Mucosa of descending colon (tissue), 3 donors: ENCODE measurements at regions not wholly inside any gene's neighbourhood (a gene's known extent, or its start where the extent isn't known, plus 50 kb on each side); places are given as distances from the start of the nearest gene placed in this dataset.

Experiments used
- ATAC-seq: fragments of 200-7000 bp; cut with Tn5 transposase; one replicate; pipeline ENCODE4 v1.9.1; 2020; ENCODE audit warnings: mild to moderate bottlenecking, moderate library complexity
- DNase-seq, 3 donors: peaks; one replicate each; pipeline ENCODE4 v3.0.0-alpha.2; 2020
- H3K36me3 ChIP-seq: fragments of 200-600 bp; one replicate; pipeline ENCODE4 v1.8.0; 2021; ENCODE audit warnings: low read depth, mild to moderate bottlenecking
- H3K4me1 ChIP-seq: fragments of 200-600 bp; one replicate; pipeline ENCODE4 v1.8.0; 2021; ENCODE audit warnings: low read depth, mild to moderate bottlenecking
- H3K4me3 ChIP-seq: fragments of 200-600 bp; one replicate; pipeline ENCODE4 v1.8.0; 2021; ENCODE audit warnings: mild to moderate bottlenecking
- H3K9me3 ChIP-seq: fragments of 200-600 bp; one replicate; pipeline ENCODE4 v1.8.0; 2021; ENCODE audit warnings: mild to moderate bottlenecking
- intact Hi-C, 2 donors: fragments of 100-400 bp; cut with DNase I in 1 of 2; cut with micrococcal nuclease in 1 of 2; formaldehyde crosslinking; loops; one replicate each; pipeline versions ENCODE4 v1.11.0 to v1.11.1; 2022; cut with DNase I, micrococcal nuclease
- TF ChIP-seq, protein P1 (sequence below): fragments of 200-600 bp; IDR thresholded peaks from one replicate; pipeline ENCODE4 v1.8.0; 2022; ENCODE audit warnings: antibody characterized with exemption, mild to moderate bottlenecking
- donor health status: DM: no; HTN: no; CAD: no; lungs with moderate emphysema.
- donor health status: DM: no; HTN: no; CAD: no.
- donor health status: DM: no; HTN: yes; CAD: no.

DNA sequence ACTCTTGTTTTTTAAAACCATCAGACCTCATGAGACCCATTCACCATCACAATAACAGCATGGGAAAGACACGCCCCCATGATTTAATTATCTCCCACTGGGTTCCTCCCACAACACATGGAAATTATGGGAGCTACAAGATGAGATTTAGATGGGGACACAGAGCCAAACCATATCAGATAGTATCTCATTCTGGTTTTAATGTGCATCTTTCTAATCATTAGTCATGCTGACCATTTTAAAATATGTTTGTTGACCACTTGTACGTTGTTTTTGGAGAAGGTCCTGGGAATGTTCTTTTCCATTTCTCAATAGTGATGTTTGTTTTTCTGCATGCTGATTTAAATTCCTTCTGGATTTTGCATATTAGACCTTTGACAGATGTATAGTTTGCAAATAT lies 119.0 kb downstream of the RTL3 start:
- Histone ChIP-seq H3K9me3 (peaks cover 3% of the 10 kb centered on the region), H3K4me1 (no peaks in the 10 kb centered on the region), H3K36me3 (no peaks in the 10 kb centered on the region), H3K4me3 (no peak overlapping the region)
- ATAC-seq, result no peak
- DNase-seq, result no peak
- intact Hi-C loops, result no loop called here
- TF ChIP-seq, protein P1, sequence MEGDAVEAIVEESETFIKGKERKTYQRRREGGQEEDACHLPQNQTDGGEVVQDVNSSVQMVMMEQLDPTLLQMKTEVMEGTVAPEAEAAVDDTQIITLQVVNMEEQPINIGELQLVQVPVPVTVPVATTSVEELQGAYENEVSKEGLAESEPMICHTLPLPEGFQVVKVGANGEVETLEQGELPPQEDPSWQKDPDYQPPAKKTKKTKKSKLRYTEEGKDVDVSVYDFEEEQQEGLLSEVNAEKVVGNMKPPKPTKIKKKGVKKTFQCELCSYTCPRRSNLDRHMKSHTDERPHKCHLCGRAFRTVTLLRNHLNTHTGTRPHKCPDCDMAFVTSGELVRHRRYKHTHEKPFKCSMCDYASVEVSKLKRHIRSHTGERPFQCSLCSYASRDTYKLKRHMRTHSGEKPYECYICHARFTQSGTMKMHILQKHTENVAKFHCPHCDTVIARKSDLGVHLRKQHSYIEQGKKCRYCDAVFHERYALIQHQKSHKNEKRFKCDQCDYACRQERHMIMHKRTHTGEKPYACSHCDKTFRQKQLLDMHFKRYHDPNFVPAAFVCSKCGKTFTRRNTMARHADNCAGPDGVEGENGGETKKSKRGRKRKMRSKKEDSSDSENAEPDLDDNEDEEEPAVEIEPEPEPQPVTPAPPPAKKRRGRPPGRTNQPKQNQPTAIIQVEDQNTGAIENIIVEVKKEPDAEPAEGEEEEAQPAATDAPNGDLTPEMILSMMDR, result no peak

DNA sequence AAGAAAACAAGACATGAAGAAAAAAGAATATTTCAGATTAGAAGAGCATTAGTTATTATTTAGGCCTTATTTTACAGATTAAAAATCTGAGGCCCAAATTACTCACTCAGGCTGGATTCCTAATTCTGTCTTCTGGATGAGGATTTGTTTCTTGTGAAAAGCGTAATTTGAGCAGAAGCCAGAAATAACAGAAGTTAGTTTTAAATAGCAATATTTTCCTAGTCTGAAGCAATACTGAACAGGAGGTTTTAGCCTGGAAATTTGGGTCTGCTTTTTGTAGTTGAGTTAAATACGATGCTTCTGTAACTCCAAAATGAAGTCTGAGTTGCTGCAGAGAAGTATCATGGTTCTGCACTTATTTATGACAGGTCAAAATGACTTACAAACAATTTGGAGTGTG lies 124.9 kb downstream of the RTL3 start:
- no peak overlapping the region for H3K4me3 ChIP-seq
- H3K36me3 ChIP-seq, result no peaks in the 10 kb centered on the region
- TF ChIP-seq, protein P1, result no peak
- intact Hi-C loops, result no loop called here
- H3K4me1 ChIP-seq, result no peaks in the 10 kb centered on the region
- DNase-seq, result no peak
- no peaks in the 10 kb centered on the region for H3K9me3 ChIP-seq
- no peak for ATAC-seq

DNA sequence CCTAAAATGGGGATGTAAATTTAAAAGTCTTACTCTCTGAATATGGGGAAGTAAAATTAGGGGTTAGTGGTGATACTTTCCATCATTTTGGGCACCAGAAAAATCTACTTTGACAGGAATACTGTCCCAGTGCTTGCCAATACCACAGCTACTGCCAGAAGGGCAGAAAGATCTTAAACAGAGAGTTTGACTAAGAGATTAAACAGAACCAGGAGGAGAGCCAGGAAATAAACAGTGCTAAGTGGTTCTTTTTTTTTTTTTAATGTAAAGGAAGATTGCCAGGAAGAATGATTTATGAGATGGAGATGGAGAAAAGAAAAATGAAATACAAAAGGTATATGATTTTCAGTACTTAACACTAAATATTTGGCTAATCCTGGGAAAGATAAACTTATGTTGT lies 126.8 kb downstream of the RTL3 start:
- no peaks in the 10 kb centered on the region for H3K9me3 ChIP-seq
- DNase-seq (no peak), ATAC-seq (no peak)
- H3K4me3 ChIP-seq, result no peak overlapping the region
- TF ChIP-seq, protein P1, result no peak
- H3K36me3 ChIP-seq, result no peaks in the 10 kb centered on the region
- no peaks in the 10 kb centered on the region for H3K4me1 ChIP-seq
- intact Hi-C loops, result no loop called here

DNA sequence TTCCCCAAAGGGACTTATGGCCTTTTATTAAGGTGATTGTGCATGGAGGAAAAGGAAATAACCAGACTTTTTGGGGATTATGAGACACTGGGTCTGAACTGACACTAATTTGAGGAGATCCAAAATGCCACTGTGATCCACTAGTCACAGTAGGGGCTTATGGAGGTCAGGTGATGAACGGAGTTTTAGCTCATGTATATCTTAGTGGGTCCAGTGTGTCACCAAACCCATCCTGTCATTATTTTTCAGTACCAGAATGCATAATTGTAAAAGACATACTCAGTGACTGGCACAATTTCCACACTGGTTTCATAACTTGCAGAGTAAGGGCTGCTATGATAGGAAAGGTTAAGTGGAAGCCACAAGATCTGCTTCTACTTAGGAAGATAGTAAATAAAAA lies 131.3 kb downstream of the RTL3 start:
- TF ChIP-seq, protein P1, result no peak
- Histone ChIP-seq H3K4me1 (no peaks in the 10 kb centered on the region), H3K4me3 (no peak overlapping the region), H3K9me3 (no peaks in the 10 kb centered on the region), H3K36me3 (no peaks in the 10 kb centered on the region)
- DNase-seq (no peak), ATAC-seq (no peak)
- intact Hi-C loops, result no loop called here

DNA sequence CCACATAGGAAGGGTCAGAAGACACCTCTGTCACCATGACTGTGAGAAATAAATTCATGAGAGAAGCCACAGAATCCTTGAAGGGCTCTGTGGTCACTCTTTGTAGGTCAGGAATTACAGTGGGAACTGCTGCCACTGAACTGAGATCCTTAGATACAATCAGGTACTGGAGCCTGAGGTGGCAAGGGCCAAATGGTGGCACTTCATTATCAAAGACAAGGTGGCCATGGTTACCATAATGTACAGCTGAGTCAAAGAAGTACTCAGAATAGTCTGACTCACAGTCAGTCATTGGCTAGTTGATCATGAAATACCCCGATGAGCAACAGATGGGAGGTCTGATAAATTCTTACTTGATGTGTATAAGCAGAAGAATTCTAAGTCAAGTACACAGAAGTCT lies 131.9 kb downstream of the RTL3 start:
- Histone ChIP-seq H3K9me3 (no peaks in the 10 kb centered on the region), H3K4me1 (no peaks in the 10 kb centered on the region), H3K4me3 (no peak overlapping the region), H3K36me3 (no peaks in the 10 kb centered on the region)
- TF ChIP-seq, protein P1, result no peak
- DNase-seq (no peak), ATAC-seq (no peak)
- intact Hi-C loops, result no loop called here

DNA sequence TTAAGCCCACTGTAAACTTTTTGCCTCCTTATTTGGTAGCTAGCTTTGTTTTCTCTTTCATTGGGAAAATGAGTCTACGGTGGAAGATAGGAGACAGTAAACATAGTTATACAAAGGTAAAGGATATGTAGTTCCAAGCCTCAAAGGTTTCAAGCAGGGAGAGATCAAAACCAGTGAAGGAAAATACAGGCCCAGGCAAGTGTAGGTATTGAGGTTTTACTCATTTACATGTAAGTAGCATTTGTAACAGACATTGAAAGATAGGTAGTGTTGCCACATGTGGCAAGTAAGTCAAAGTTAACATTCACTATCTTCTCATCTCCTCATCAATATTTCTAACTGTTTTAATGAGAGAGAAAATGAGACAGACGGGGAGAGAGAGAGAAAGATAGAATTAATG lies 136.5 kb downstream of the RTL3 start:
- TF ChIP-seq, protein P1, result no peak
- no peaks in the 10 kb centered on the region for H3K36me3 ChIP-seq
- H3K4me3 ChIP-seq, result no peak overlapping the region
- H3K4me1 ChIP-seq, result no peaks in the 10 kb centered on the region
- intact Hi-C loops, result no loop called here
- no peaks in the 10 kb centered on the region for H3K9me3 ChIP-seq
- DNase-seq (no peak), ATAC-seq (no peak)
